Left lobe of liver (tissue), 2 donors: ENCODE measurements at regions not wholly inside any gene's neighbourhood (a gene's known extent, or its start where the extent isn't known, plus 50 kb on each side); places are given as distances from the start of the nearest gene placed in this dataset.

Source experiments
- ATAC-seq: fragments of 200-7000 bp; cut with Tn5 transposase; one replicate; pipeline ENCODE4 v1.9.1; 2020; ENCODE audit warnings: mild to moderate bottlenecking, moderate library complexity
- DNase-seq: peaks from one replicate; pipeline ENCODE4 v3.0.0-alpha.2; 2020; ENCODE audit warnings: low spot score
- donor health status: DM: no; HTN: no; CAD: no; lungs with moderate emphysema.
- donor health status: DM: no; HTN: yes; CAD: no.

GRCh38 chrX:149275836-149276235 lies 229.3 kb downstream of the IDS start:
- no peak for ATAC-seq

GRCh38 chrX:149274516-149275105 lies 230.5 kb downstream of the IDS start:
- ATAC-seq (no peak), DNase-seq (no peak)

More at GRCh38 chrX:149275836-149276235, 229.3 kb downstream of the IDS start:
- no peak for DNase-seq

- ATAC-seq (no peak), DNase-seq (no peak)
Observed at GRCh38 chrX:149272690-149273463, 232.2 kb downstream of the IDS start.

GRCh38 chrX:149267878-149268813 lies 237.0 kb downstream of the IDS start:
- no peak for DNase-seq
- no peak for ATAC-seq

GRCh38 chrX:149262086-149262485 lies 243.0 kb downstream of the IDS start:
- DNase-seq (no peak), ATAC-seq (no peak)

GRCh38 chrX:149259241-149259640 lies 245.9 kb downstream of the IDS start:
- DNase-seq (no peak), ATAC-seq (no peak)

GRCh38 chrX:149255860-149256259 lies 249.2 kb downstream of the IDS start:
- no peak for ATAC-seq
- no peak for DNase-seq

GRCh38 chrX:149248073-149248625 lies 257.0 kb downstream of the IDS start:
- ATAC-seq (no peak), DNase-seq (no peak)

GRCh38 chrX:149230689-149231088 lies 274.4 kb downstream of the IDS start:
- ATAC-seq: no peak
- no peak for DNase-seq

GRCh38 chrX:149223854-149224253 lies 281.3 kb downstream of the IDS start:
- no peak for ATAC-seq
- DNase-seq: no peak

GRCh38 chrX:149222040-149222439 lies 283.1 kb downstream of the IDS start:
- ATAC-seq (no peak), DNase-seq (no peak)

GRCh38 chrX:149221230-149221629 lies 283.9 kb downstream of the IDS start:
- DNase-seq (no peak), ATAC-seq (no peak)

GRCh38 chrX:149213264-149213663 lies 291.8 kb downstream of the IDS start:
- no peak for DNase-seq
- no peak for ATAC-seq

GRCh38 chrX:149208307-149208706 lies 296.8 kb downstream of the IDS start:
- ATAC-seq (no peak), DNase-seq (no peak)

GRCh38 chrX:149207518-149207917 lies 297.6 kb downstream of the IDS start:
- DNase-seq (no peak), ATAC-seq (no peak)

GRCh38 chrX:149205937-149206336 lies 299.2 kb downstream of the IDS start:
- DNase-seq (no peak), ATAC-seq (no peak)

GRCh38 chrX:149205081-149205480 lies 300.0 kb downstream of the IDS start:
- DNase-seq (no peak), ATAC-seq (no peak)

GRCh38 chrX:149199734-149200133 lies 305.4 kb downstream of the IDS start:
- no peak for DNase-seq
- no peak for ATAC-seq

- no peak for DNase-seq
- ATAC-seq: no peak
Observed at GRCh38 chrX:149198980-149199732, 305.9 kb downstream of the IDS start.

- DNase-seq (no peak), ATAC-seq (no peak)
Observed at GRCh38 chrX:149185087-149185486, 320.0 kb downstream of the IDS start.
